Activated T-helper 1 cell treated with anti-CD3 and anti-CD28 coated beads, Interleukin-12 subunit alpha, Interleukin-12 subunit beta, Interleukin-2, Interleukin-4 antibody, amounts not matched to agents 30 ng/mL and 10 ng/mL and 1 ng/mL, durations not matched to agents 14 hours and 24 hours and 36 hours (primary cell): ENCODE measurements at regions not wholly inside any gene's neighbourhood (a gene's known extent, or its start where the extent isn't known, plus 50 kb on each side); places are given as distances from the start of the nearest gene placed in this dataset.

Experiments
- DNase-seq: peaks from one replicate; pipeline ENCODE4 v3.0.0; 2021; ENCODE audit warnings: low spot score
- H3K27ac Mint-ChIP-seq: one replicate; pipeline ENCODE4 v1.8.0; 2021; ENCODE audit warnings: mild to moderate bottlenecking, mixed read lengths
- H3K27me3 Mint-ChIP-seq: one replicate; pipeline ENCODE4 v1.8.0; 2022; ENCODE audit warnings: mild to moderate bottlenecking, moderate library complexity, mixed read lengths; ENCODE audit not compliant: insufficient read depth
- H3K36me3 Mint-ChIP-seq: one replicate; pipeline ENCODE4 v1.8.0; 2021; ENCODE audit warnings: low read depth, mixed read lengths
- H3K4me1 Mint-ChIP-seq: one replicate; pipeline ENCODE4 v1.8.0; 2021; ENCODE audit warnings: low read depth, mixed read lengths
- H3K4me3 Mint-ChIP-seq: one replicate; pipeline ENCODE4 v1.8.0; 2021; ENCODE audit warnings: mild to moderate bottlenecking, moderate library complexity, mixed read lengths
- H3K9me3 Mint-ChIP-seq: one replicate; pipeline ENCODE4 v1.8.0; 2021; ENCODE audit warnings: mixed read lengths
- intact Hi-C: fragments of 100-400 bp; cut with micrococcal nuclease; formaldehyde crosslinking; loops from one replicate; pipeline ENCODE4 v1.15.1; 2024

- H3K9me3 Mint-ChIP-seq, result no peaks in the 10 kb centered on the region
- intact Hi-C loops, result no loop called here
- H3K4me3 Mint-ChIP-seq, result no peak overlapping the region
- no peak for DNase-seq
- no peaks in the 10 kb centered on the region for H3K27me3 Mint-ChIP-seq
- H3K4me1 Mint-ChIP-seq, result no peaks in the 10 kb centered on the region
- no peaks in the 10 kb centered on the region for H3K36me3 Mint-ChIP-seq
- no peak overlapping the region for H3K27ac Mint-ChIP-seq
Measured at GRCh38 chr6:165723326-165723725, 60.3 kb upstream of the PDE10A start.

GRCh38 chr6:165722022-165722421, 59.0 kb upstream of the PDE10A start:
- intact Hi-C loops, result no loop called here
- Mint-ChIP-seq H3K4me3 (no peak overlapping the region), H3K4me1 (no peaks in the 10 kb centered on the region), H3K27me3 (no peaks in the 10 kb centered on the region), H3K27ac (no peak overlapping the region), H3K36me3 (no peaks in the 10 kb centered on the region), H3K9me3 (no peaks in the 10 kb centered on the region)
- DNase-seq, result no peak

GRCh38 chr6:165721356-165721755, 58.3 kb upstream of the PDE10A start:
- H3K27ac Mint-ChIP-seq, result no peak overlapping the region
- no peak overlapping the region for H3K4me3 Mint-ChIP-seq

GRCh38 chr6:165718491-165718891, 55.5 kb upstream of the PDE10A start:
- no peak for DNase-seq
- no peaks in the 10 kb centered on the region for H3K9me3 Mint-ChIP-seq
- no peak overlapping the region for H3K4me3 Mint-ChIP-seq
- H3K4me1 Mint-ChIP-seq, result no peaks in the 10 kb centered on the region
- H3K36me3 Mint-ChIP-seq, result no peaks in the 10 kb centered on the region
- H3K27ac Mint-ChIP-seq, result no peak overlapping the region
- no peaks in the 10 kb centered on the region for H3K27me3 Mint-ChIP-seq
- intact Hi-C loops, result no loop called here

More at GRCh38 chr6:165721356-165721755, 58.3 kb upstream of the PDE10A start:
- Mint-ChIP-seq H3K27me3 (no peaks in the 10 kb centered on the region), H3K9me3 (no peaks in the 10 kb centered on the region), H3K4me1 (no peaks in the 10 kb centered on the region), H3K36me3 (no peaks in the 10 kb centered on the region)
- intact Hi-C loops, result no loop called here
- no peak for DNase-seq

- Mint-ChIP-seq H3K9me3 (no peaks in the 10 kb centered on the region), H3K27ac (no peak overlapping the region), H3K27me3 (no peaks in the 10 kb centered on the region), H3K36me3 (no peaks in the 10 kb centered on the region), H3K4me1 (no peaks in the 10 kb centered on the region), H3K4me3 (no peak overlapping the region)
- intact Hi-C loops, result no loop called here
- no peak for DNase-seq
Measured at GRCh38 chr6:165717732-165718465, 54.9 kb upstream of the PDE10A start.

GRCh38 chr6:165716886-165717285, 53.8 kb upstream of the PDE10A start:
- H3K4me1 Mint-ChIP-seq, result no peaks in the 10 kb centered on the region
- intact Hi-C loops, result no loop called here
- no peak overlapping the region for H3K4me3 Mint-ChIP-seq
- H3K27me3 Mint-ChIP-seq, result no peaks in the 10 kb centered on the region
- no peaks in the 10 kb centered on the region for H3K36me3 Mint-ChIP-seq
- no peak overlapping the region for H3K27ac Mint-ChIP-seq
- DNase-seq, result no peak
- H3K9me3 Mint-ChIP-seq, result no peaks in the 10 kb centered on the region

- Mint-ChIP-seq H3K27me3 (no peaks in the 10 kb centered on the region), H3K9me3 (no peaks in the 10 kb centered on the region), H3K4me3 (no peak overlapping the region), H3K27ac (no peak overlapping the region), H3K4me1 (no peaks in the 10 kb centered on the region), H3K36me3 (no peaks in the 10 kb centered on the region)
- intact Hi-C loops, result no loop called here
- no peak for DNase-seq
Measured at GRCh38 chr6:165715428-165715827, 52.4 kb upstream of the PDE10A start.

- Mint-ChIP-seq H3K36me3 (no peaks in the 10 kb centered on the region), H3K27ac (no peak overlapping the region), H3K27me3 (no peaks in the 10 kb centered on the region), H3K4me3 (no peak overlapping the region), H3K4me1 (no peaks in the 10 kb centered on the region), H3K9me3 (peaks cover 2% of the 10 kb centered on the region)
- no peak for DNase-seq
- intact Hi-C loops, result no loop called here
Measured at GRCh38 chr6:165714907-165715306, 51.9 kb upstream of the PDE10A start.

GRCh38 chr6:165713845-165714466, 50.9 kb upstream of the PDE10A start:
- no peak for DNase-seq
- H3K4me1 Mint-ChIP-seq, result no peaks in the 10 kb centered on the region
- no peak overlapping the region for H3K4me3 Mint-ChIP-seq
- intact Hi-C loops, result no loop called here
- peaks cover 5% of the 10 kb centered on the region for H3K9me3 Mint-ChIP-seq
- no peak overlapping the region for H3K27ac Mint-ChIP-seq
- H3K36me3 Mint-ChIP-seq, result no peaks in the 10 kb centered on the region
- H3K27me3 Mint-ChIP-seq, result no peaks in the 10 kb centered on the region
